Globus pallidus (tissue), 1 donor: ENCODE measurements at regions not wholly inside any gene's neighbourhood (a gene's known extent, or its start where the extent isn't known, plus 50 kb on each side); places are given as distances from the start of the nearest gene placed in this dataset.
"Not testable (repeated sequence)": the region's sequence is repeated elsewhere in the genome, so short reads cannot be mapped to it uniquely, and the experiment has no call there.

Source experiments
- DNase-seq: peaks from one replicate; pipeline ENCODE4 v3.0.0-alpha.2; 2015; ENCODE audit warnings: low spot score

DNA sequence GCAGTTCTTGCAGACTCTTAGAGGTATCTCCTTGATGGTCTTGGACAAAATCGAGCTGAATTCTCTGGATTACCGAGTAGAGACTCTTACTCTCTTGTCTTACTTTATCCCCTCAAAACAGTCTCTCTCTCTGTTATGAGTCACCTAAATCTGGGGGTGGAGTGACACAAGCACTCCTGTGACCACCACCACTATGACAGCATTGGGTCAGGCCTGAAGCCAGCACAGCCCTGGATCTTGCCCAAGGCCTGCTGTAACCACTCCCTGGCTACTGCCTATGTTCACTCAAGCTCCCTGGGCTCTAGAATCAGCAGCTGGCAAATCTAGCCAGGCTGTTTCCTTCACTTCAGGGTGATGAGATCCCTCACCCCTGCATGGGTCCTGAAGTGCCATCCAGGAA is 662.5 kb downstream of the LUZP2 start:
- no peak for DNase-seq

- no peak for DNase-seq
These were observed 666.6 kb downstream of the LUZP2 start for GRCh38 chr11:25163421-25163820.

GRCh38 chr11:25180187-25180586 is 683.3 kb downstream of the LUZP2 start:
- DNase-seq = no peak

- no peak for DNase-seq
These were observed 686.6 kb downstream of the LUZP2 start for GRCh38 chr11:25183411-25183810.

GRCh38 chr11:25197515-25197914 is 700.7 kb downstream of the LUZP2 start:
- DNase-seq = no peak

DNA sequence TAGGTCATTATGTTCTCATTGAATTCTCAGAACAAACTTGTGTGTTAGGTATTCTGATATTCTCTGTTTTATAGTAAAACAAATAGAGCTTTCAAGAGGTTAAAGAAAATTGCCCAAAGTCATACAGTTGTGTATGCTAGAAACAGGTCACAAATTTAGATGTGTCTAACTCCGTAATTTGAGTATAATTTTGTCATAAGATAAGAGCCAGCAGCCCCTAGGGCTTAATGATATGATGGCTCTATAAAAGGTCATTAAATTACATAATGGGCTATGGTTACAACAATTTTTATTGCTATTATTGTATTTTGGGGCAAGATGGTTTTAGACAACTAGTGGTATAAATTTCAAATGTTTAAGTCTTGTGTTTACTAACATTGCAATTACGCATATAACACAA is 701.9 kb downstream of the LUZP2 start:
- DNase-seq = no peak

- DNase-seq = no peak
These were observed 704.1 kb downstream of the LUZP2 start for GRCh38 chr11:25200925-25201324.

GRCh38 chr11:25206762-25207161 is 709.9 kb downstream of the LUZP2 start:
- no peak for DNase-seq

DNA sequence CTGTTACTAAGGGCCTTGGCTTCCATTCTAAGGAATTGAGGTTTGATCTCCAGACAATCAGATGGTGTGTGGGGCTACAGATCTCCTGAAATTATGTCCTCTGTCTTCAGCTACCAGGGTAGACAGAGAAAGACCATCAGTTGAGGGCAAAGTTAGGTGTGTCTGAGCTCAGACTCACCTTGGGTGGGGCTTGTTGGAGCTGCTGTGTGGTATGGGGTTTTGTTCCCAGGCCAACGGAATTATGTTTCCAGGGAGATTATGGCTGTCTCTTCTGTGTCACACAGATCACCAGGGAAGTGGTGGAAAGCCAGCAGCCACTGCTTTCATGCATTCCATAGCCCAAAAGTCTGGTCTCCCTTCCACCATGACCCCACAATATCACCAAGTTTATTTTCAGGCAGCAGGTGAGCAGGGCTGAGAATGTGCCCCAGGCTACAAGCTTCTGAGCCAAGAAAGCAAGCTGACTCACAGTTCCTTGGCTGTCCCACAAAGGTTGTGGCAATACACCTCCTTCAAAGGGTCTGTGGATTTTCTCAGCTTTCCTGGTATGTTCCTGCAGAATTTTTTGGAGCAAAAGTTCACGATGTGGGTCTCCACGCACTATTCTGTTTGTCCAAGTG is 714.9 kb downstream of the LUZP2 start:
- DNase-seq = no peak

GRCh38 chr11:25214535-25215176 is 717.8 kb downstream of the LUZP2 start:
- DNase-seq = no peak

DNA sequence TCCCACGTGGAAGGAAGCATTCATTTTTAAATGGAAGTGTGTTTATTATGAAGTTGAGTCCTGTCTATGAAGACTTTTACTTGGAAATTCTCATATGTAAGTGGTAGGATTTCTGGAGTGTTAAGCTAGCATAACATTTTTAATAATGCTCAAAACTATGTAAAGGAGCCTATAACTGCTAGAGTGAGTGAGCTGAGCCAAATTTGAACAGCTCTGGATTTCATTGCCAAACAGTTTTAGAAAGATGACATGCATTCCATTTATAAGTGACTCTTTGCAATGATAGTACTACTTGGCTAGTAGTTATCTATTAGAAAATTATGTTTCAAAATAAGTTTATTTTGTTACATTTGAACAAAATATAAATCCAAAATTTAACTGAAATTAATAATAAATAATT is 721.2 kb downstream of the LUZP2 start:
- DNase-seq = no peak

DNA sequence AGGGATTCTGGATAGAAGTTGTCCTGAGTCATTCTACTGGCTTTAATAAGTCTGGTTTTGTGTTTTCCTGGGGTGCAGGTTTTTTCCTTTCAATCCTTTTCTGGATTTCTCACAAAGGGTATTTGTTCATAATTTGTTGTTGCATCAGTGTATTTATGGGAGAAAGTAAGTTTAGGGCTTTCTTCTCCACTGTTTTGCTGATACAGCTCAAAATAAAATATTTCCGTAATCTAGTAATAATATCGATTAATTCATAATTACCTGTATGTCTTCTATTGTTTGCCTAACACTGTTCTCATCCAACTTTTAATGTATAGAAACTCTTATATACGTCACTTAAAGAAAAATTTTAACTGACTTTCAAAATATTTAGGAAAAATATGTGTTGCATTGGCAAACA is 728.2 kb downstream of the LUZP2 start:
- no peak for DNase-seq

- DNase-seq = no peak
These were observed 746.1 kb downstream of the LUZP2 start for GRCh38 chr11:25242928-25243327.

DNA sequence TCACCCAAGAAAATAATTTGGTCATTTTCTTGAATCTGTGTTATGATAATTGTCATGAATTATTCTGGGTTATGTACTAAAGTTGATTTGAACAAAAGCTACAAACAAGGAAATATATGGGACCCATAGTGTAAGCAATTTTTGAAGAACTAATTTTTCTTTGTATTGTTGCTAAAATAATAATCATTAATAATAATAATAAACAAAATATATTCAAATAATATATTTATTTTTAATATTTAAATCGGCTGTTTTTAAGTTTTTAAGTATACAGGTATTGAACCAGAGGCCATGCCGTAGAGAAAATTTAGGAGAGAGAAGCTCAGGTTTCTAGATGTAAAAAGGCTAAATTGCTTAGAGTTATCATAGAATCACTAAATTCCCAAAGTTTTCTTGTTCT is 747.3 kb downstream of the LUZP2 start:
- no peak for DNase-seq

- no peak for DNase-seq
These were observed 750.5 kb downstream of the LUZP2 start for GRCh38 chr11:25247336-25247735.

DNA sequence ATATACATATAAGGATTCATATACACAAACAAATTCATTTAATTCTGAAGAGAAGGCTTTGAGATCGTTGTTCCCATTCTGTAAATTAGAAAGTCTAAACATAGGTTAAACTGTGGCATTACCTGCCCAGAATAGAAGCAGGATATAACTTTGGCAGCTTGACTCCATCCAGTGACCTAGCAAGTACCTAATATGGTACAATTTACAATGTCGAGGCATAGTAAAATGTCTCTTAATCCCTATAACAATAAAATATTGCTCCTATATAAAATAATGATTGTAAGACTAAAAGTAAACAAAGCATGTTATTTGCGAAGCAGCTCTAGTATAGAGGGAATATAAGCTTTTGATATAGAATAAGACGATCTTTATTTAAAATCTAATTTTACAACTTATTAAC is 756.0 kb downstream of the LUZP2 start:
- DNase-seq = no peak

- DNase-seq = not testable (repeated sequence)
These were observed 767.0 kb downstream of the LUZP2 start for GRCh38 chr11:25263861-25264260.

- DNase-seq = no peak
These were observed 774.4 kb downstream of the LUZP2 start for GRCh38 chr11:25271301-25271700.

DNA sequence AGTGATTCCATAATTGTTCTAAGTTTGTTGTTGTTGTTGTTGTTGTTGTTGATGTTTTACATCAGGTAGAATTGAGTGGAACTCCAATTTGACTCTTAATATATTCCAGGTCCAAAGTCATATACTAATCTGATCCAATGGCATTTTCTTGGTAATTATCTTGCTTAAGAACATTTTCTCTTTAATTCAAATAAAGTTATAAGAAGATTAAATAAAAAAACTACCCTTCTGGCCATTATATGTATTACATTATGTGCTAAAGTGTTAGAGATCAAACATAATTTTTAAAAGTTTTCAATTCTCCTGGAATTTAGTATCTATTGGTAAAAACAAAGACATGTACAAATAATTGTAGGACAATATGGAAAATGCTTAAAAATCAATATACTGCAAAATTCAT is 775.4 kb downstream of the LUZP2 start:
- no peak for DNase-seq

GRCh38 chr11:25280821-25281220 is 784.0 kb downstream of the LUZP2 start:
- DNase-seq = not testable (repeated sequence)

GRCh38 chr11:25293166-25293565 is 796.3 kb downstream of the LUZP2 start:
- DNase-seq = no peak

GRCh38 chr11:25298450-25298849 is 801.6 kb downstream of the LUZP2 start:
- DNase-seq = no peak

DNA sequence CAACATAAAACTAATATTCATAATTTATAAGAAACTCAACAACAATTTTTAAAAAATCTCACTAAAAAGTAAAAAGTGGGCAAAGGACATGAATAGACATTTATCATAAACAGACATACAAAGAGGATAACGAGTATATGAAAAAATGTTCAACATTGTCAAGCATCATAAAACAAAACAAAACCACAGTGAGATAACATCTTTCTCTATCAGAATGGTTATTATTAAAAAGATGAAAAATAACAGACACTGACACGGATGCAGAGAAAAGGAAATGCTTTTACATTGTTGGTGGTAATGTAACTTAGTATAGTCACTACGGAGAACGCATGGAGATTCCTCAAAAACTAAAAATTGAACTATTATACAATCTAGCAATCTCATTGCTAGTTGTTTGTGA is 813.0 kb downstream of the LUZP2 start:
- DNase-seq = no peak

DNA sequence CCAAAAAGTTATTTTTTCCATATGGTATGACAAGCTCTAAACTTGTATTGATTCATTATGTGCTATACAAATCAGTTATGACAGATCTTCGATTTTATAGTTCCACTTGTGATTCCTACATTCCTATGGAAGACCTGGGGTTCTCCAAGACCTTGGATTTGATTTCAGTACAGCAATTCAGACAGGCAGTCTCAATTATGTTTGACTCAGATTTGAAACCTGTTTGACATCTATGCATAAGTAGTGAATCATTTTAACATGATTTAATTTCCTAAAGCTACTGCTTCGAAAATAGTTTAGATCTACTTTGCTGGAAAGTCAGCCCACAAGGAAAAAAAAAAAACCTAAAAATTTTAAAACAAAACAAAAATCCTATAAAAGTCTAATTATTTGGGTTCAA is 820.4 kb downstream of the LUZP2 start:
- no peak for DNase-seq
